Mesenchymal stem cell (in vitro differentiated cells and primary cell): ENCODE measurements at regions not wholly inside any gene's neighbourhood (a gene's known extent, or its start where the extent isn't known, plus 50 kb on each side); places are given as distances from the start of the nearest gene placed in this dataset.

Source experiments
- DNase-seq: peaks from one replicate; pipeline ENCODE4 v3.0.0-alpha.2; 2013
- H2AFZ ChIP-seq: one replicate; pipeline ENCODE4 v1.6.1; 2013; ENCODE audit warnings: low read depth, mild to moderate bottlenecking, control low read depth, inconsistent platforms, low read length, moderate library complexity
- H2AK5ac ChIP-seq: 2 replicates; pipeline ENCODE4 v1.6.1; 2013; ENCODE audit warnings: low read length, moderate library complexity, mild to moderate bottlenecking, inconsistent platforms; ENCODE audit not compliant: severe bottlenecking
- H2BK120ac ChIP-seq: one replicate; pipeline ENCODE4 v1.6.1; 2013; ENCODE audit warnings: low read depth, mild to moderate bottlenecking, inconsistent platforms, low read length, moderate library complexity
- H2BK12ac ChIP-seq, 2 experiments: one replicate each; pipeline ENCODE4 v1.6.1; 2013; ENCODE audit warnings: inconsistent platforms in 2 of 2, low read length in 2 of 2, mild to moderate bottlenecking in 2 of 2, moderate library complexity in 2 of 2, control low read depth in 1 of 2
- H2BK15ac ChIP-seq: one replicate; pipeline ENCODE4 v1.6.1; 2013; ENCODE audit warnings: mild to moderate bottlenecking, low read depth, inconsistent platforms; ENCODE audit not compliant: poor library complexity, severe bottlenecking
- H2BK5ac ChIP-seq: 2 replicates; pipeline ENCODE4 v1.6.1; 2013; ENCODE audit warnings: low read depth, mild to moderate bottlenecking, low read length, control low read depth, inconsistent platforms; ENCODE audit not compliant: poor library complexity, severe bottlenecking
- H3K14ac ChIP-seq, 2 experiments: one replicate each; pipeline ENCODE4 v1.6.1; 2013; ENCODE audit warnings: inconsistent platforms in 2 of 2, low read length in 2 of 2, control low read depth in 1 of 2, mild to moderate bottlenecking in 1 of 2, moderate library complexity in 1 of 2
- H3K18ac ChIP-seq, 2 experiments: one replicate each; pipeline ENCODE4 v1.6.1; 2013; ENCODE audit warnings: inconsistent platforms in 2 of 2, low read length in 2 of 2, control low read depth in 1 of 2, low read depth in 1 of 2, mild to moderate bottlenecking in 1 of 2
- H3K23ac ChIP-seq, 2 experiments: one replicate each; pipeline ENCODE4 v1.6.1; 2013; ENCODE audit warnings: inconsistent platforms in 2 of 2, low read length in 2 of 2, mild to moderate bottlenecking in 2 of 2, moderate library complexity in 2 of 2, control low read depth in 1 of 2
- H3K27ac ChIP-seq: 2 replicates; pipeline ENCODE4 v1.5.1; 2013; ENCODE audit warnings: mild to moderate bottlenecking, moderate library complexity, low read length, control low read depth, inconsistent platforms; ENCODE audit not compliant: poor library complexity, severe bottlenecking
- H3K27me3 ChIP-seq, 2 experiments: 2 replicates each; pipeline versions ENCODE4 v1.6.1 to v1.7.0; 2013; ENCODE audit warnings: low read length in 2 of 2, mild to moderate bottlenecking in 2 of 2, moderate library complexity in 2 of 2, control low read depth in 1 of 2, inconsistent platforms in 1 of 2; ENCODE audit not compliant: control insufficient read depth in 1 of 2, insufficient read depth in 1 of 2
- H3K36me3 ChIP-seq, 2 experiments: 2 replicates each; pipeline versions ENCODE4 v1.6.1 to v1.7.0; 2013; ENCODE audit warnings: low read length in 2 of 2, control low read depth in 1 of 2, inconsistent platforms in 1 of 2, low read depth in 1 of 2, mild to moderate bottlenecking in 1 of 2; ENCODE audit not compliant: insufficient read depth in 2 of 2, control insufficient read depth in 1 of 2
- H3K4ac ChIP-seq, 2 experiments: one replicate each; pipeline ENCODE4 v1.6.1; 2013; ENCODE audit warnings: inconsistent platforms in 2 of 2, low read length in 2 of 2, mild to moderate bottlenecking in 2 of 2, moderate library complexity in 2 of 2, control low read depth in 1 of 2, low read depth in 1 of 2
- H3K4me1 ChIP-seq: 2 replicates; pipeline ENCODE4 v1.6.1; 2013; ENCODE audit warnings: low read depth, low read length, control low read depth; ENCODE audit not compliant: control insufficient read depth, insufficient read depth
- H3K4me2 ChIP-seq: 2 replicates; pipeline ENCODE4 v1.6.1; 2013; ENCODE audit warnings: low read length, mild to moderate bottlenecking, inconsistent platforms; ENCODE audit not compliant: poor library complexity, severe bottlenecking
- H3K4me3 ChIP-seq, 2 experiments: 2 replicates each; pipeline versions ENCODE4 v1.5.1 to v1.7.0; 2013; ENCODE audit warnings: low read length in 2 of 2, mild to moderate bottlenecking in 2 of 2, control low read depth in 1 of 2, low read depth in 1 of 2; ENCODE audit not compliant: insufficient read depth in 1 of 2
- H3K79me1 ChIP-seq: replicated peaks from 2 replicates; pipeline ENCODE4 v1.6.1; 2013; ENCODE audit warnings: mild to moderate bottlenecking, control low read depth, low read length, inconsistent platforms; ENCODE audit not compliant: poor library complexity, severe bottlenecking
- H3K9ac ChIP-seq: 2 replicates; pipeline ENCODE4 v1.7.0; 2013; ENCODE audit warnings: mild to moderate bottlenecking, low read length, moderate library complexity
- H3K9me3 ChIP-seq: 2 replicates; pipeline ENCODE4 v1.7.0; 2013; ENCODE audit warnings: mild to moderate bottlenecking, low read length; ENCODE audit not compliant: control insufficient read depth
- H4K8ac ChIP-seq: one replicate; pipeline ENCODE4 v1.6.1; 2013; ENCODE audit warnings: inconsistent platforms, mild to moderate bottlenecking, low read length, moderate library complexity
- H4K91ac ChIP-seq: one replicate; pipeline ENCODE4 v1.6.1; 2013; ENCODE audit warnings: mild to moderate bottlenecking, low read length, inconsistent platforms
- WGBS: methylation state at CpG from one replicate; pipeline ENCODE4 v1.1.7; 2013; ENCODE audit warnings: mixed read lengths; 5-methylcytosine and 5-hydroxymethylcytosine counted together

DNA sequence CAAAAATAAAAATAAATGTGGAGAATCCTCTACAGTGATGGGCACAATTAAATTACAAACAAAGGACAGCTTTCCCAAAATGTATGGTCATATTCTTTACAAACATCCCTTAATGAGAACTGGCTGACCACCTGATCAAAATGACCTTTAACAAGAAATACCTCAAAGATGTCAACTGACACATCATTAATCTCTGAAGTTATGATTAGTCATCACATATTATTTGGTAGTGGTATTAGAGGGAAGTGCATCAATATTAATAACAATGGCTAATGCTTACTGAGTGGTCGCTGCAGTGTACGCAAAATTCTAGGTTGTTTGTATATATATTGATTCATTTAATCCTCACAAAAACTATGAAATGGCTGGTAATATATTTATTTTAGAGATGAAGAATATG lies 340.6 kb downstream of the GJA1 start:
- no peak overlapping the region for H2BK120ac ChIP-seq
- H3K18ac ChIP-seq, result no peak overlapping the region
- H2AK5ac ChIP-seq, result no peak overlapping the region
- no peaks in the 10 kb centered on the region for H3K79me1 ChIP-seq
- no peak overlapping the region for H4K91ac ChIP-seq
- H3K23ac ChIP-seq, result no peak overlapping the region
- H3K27ac ChIP-seq, result no peak overlapping the region
- WGBS, result no CpG with 5 or more reads among the region's 2 CpGs
- DNase-seq, result no peak
- H2BK15ac ChIP-seq, result no peak overlapping the region
- H2BK5ac ChIP-seq, result no peak overlapping the region
- H3K4ac ChIP-seq, result no peak overlapping the region
- no peak overlapping the region for H3K9ac ChIP-seq
- no peak overlapping the region for H3K14ac ChIP-seq
- H3K4me3 ChIP-seq, result no peak overlapping the region
- H3K36me3 ChIP-seq, result no peaks in the 10 kb centered on the region
- no peak overlapping the region for H4K8ac ChIP-seq
- H2BK12ac ChIP-seq, result no peak overlapping the region
- H3K4me2 ChIP-seq, result no peak overlapping the region
- peaks cover 2% of the 10 kb centered on the region for H3K4me1 ChIP-seq
- no peak overlapping the region for H2AFZ ChIP-seq
- no peaks in the 10 kb centered on the region for H3K27me3 ChIP-seq
- no peaks in the 10 kb centered on the region for H3K9me3 ChIP-seq

DNA sequence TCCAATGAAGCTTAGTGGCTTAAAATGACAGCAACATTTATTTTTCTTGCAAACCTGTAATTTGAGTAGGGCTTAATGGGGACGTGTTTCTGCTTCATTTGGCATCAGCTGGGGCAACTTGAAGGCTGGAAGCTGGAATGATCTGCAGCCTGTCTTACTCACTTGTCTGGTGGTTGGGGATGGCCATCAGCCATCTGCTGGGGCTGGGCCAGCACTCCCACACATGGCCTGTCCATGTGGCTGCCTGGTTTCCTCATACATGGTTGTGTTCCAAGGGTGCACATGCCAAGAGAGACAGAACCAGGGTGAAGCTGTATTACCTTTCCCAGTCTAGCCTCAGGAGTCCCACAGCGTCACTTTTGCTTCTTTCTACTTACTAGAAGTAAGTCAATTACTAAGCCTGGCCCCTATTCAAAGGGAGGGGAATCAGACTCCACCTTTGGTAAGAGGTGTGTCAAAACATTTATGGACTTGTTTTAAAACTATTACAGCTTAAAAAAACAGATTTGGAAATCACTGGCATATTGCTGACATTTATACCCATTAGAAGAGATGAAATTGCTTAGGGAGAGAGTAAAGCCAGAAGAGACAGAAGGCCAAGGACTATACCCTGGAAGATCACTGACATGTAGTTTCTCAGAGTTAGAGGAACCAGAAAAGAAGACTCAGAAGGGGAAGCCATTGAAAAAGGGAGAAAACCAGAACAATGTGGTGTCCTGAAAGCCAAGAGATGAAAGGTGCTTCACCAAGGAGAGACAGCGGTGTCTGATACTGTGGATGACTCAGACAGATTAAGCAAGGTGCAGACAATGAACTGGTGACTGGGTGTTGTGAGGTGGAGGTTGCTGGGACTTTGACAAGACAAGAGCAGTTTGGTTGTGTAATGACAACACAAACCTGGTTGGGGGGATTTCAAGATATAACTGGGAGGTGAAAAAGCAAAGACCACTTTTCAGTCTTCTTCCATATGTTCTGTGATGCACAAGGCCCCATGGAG lies 345.2 kb downstream of the GJA1 start:
- Histone ChIP-seq H2AK5ac (no peak overlapping the region), H3K9ac (peak overlapping the region; percentile 61), H4K91ac (no peak overlapping the region), H3K4me3 (no peak overlapping the region), H4K8ac (no peak overlapping the region), H3K4me1 (peaks cover 2% of the 10 kb centered on the region), H3K9me3 (no peaks in the 10 kb centered on the region), H2BK5ac (no peak overlapping the region), H2AFZ (no peak overlapping the region), H2BK12ac (no peak overlapping the region), H3K23ac (no peak overlapping the region), H3K14ac (peak overlapping the region in 1 of 2 experiments; percentile 37), H3K27me3 (no peaks in the 10 kb centered on the region), H2BK15ac (no peak overlapping the region), H3K79me1 (no peaks in the 10 kb centered on the region), H3K36me3 (no peaks in the 10 kb centered on the region), H3K27ac (no peak overlapping the region), H3K4ac (no peak overlapping the region), H2BK120ac (no peak overlapping the region), H3K18ac (no peak overlapping the region), H3K4me2 (no peak overlapping the region)
- no peak for DNase-seq
- WGBS, result 87% methylated on average over 2 of the region's 3 CpGs

DNA sequence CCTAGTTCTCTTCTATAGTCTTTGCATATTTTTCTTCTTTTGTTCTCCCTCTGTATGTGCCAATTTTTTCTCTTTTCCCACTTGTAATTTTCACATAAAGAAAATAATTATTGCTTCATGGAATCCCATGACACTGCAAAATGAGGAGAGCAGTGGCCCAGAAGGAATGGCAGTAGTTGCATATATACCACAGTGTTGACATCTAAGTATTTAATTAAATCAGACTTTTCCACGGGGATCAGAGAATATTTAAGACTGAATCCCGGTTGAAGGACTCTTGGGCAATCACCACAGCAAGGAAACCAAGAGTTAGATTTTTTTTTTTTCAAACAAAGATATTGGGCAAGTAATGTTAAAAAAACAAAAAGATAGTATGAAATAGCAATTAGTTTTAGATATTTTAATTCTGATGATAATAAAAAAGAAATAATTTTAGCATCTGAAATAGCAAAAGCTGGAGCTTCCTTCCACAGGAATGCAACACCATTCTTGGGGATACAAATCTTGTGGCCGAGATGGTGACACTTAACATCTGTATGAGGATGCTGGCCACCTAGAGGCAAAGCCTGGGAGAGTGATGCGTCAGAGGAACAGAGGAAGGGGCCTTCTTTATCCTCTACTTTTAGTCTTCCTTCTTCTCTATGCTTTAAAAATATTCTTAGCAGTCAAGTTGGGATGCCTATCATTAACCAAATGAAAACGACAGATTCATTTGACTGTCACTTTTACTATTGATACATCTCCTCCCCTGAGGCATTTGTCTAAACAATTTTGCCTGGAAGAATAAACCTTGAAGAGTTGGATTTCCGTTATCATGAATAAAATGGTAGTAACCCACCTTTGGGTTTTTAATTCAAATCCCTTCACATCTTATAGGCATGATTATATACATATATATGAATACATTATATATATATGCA lies 356.2 kb downstream of the GJA1 start:
- Histone ChIP-seq H3K23ac (no peak overlapping the region), H3K27ac (no peak overlapping the region), H2BK5ac (no peak overlapping the region), H2BK12ac (no peak overlapping the region), H3K79me1 (no peaks in the 10 kb centered on the region), H4K8ac (no peak overlapping the region), H3K4ac (no peak overlapping the region), H3K4me1 (peaks cover 2% of the 10 kb centered on the region), H4K91ac (no peak overlapping the region), H3K18ac (no peak overlapping the region), H2BK15ac (no peak overlapping the region), H3K27me3 (no peaks in the 10 kb centered on the region), H2BK120ac (no peak overlapping the region), H3K14ac (no peak overlapping the region), H2AFZ (no peak overlapping the region), H3K4me3 (no peak overlapping the region), H3K36me3 (no peaks in the 10 kb centered on the region), H2AK5ac (no peak overlapping the region), H3K4me2 (no peak overlapping the region), H3K9me3 (peaks cover under 1% of the 10 kb centered on the region), H3K9ac (no peak overlapping the region)
- 70% methylated on average over 4 of the region's 6 CpGs for WGBS
- DNase-seq, result no peak

DNA sequence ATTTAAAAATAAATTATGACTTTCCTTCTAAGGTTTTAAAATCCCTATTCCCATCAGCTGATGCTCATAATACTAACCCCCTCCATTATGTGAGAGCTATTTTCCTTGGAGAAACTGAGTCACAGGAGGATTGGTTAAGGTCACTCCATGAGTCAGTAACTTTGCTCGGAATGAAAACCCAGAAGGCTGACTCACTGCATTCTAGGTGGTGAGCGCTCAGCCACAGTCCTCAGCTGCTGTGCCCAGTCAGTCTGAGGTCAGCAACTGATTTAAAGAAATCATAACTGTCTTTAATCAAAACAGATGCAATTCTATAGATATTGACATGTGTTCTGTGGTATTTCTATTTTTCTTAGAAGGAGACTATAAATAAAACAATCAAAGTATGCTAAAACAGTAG lies 359.2 kb downstream of the GJA1 start:
- Histone ChIP-seq H2AK5ac (no peak overlapping the region), H3K79me1 (no peaks in the 10 kb centered on the region), H2AFZ (no peak overlapping the region), H2BK120ac (no peak overlapping the region), H2BK12ac (no peak overlapping the region), H3K9ac (peak overlapping the region; percentile 68), H2BK15ac (no peak overlapping the region), H3K4ac (no peak overlapping the region), H3K4me2 (no peak overlapping the region), H3K23ac (no peak overlapping the region), H3K27ac (no peak overlapping the region), H3K18ac (no peak overlapping the region), H3K14ac (no peak overlapping the region), H3K4me3 (no peak overlapping the region), H3K36me3 (no peaks in the 10 kb centered on the region), H3K27me3 (no peaks in the 10 kb centered on the region), H4K91ac (no peak overlapping the region), H3K9me3 (peaks cover 5% of the 10 kb centered on the region), H2BK5ac (no peak overlapping the region), H4K8ac (no peak overlapping the region), H3K4me1 (peaks cover 4% of the 10 kb centered on the region)
- DNase-seq, result peak; percentile 86
- 0% methylated on average over 2 of the region's 2 CpGs for WGBS
